Stimulated activated CD8-positive, alpha-beta memory T cell treated with anti-CD3 and anti-CD28 coated beads, Interleukin-15, amount 100 ng/mL, for 24 hours (primary cell): ENCODE measurements at regions not wholly inside any gene's neighbourhood (a gene's known extent, or its start where the extent isn't known, plus 50 kb on each side); places are given as distances from the start of the nearest gene placed in this dataset.
A peak's percentile ranks its signal among the peaks of the same experiment; 100 is the strongest.
"Not testable (repeated sequence)": the region's sequence is repeated elsewhere in the genome, so short reads cannot be mapped to it uniquely, and the experiment has no call there.

Experiments used
- DNase-seq: peaks from one replicate; pipeline ENCODE4 v3.0.0-alpha.2; 2020; ENCODE audit warnings: low read depth

DNA sequence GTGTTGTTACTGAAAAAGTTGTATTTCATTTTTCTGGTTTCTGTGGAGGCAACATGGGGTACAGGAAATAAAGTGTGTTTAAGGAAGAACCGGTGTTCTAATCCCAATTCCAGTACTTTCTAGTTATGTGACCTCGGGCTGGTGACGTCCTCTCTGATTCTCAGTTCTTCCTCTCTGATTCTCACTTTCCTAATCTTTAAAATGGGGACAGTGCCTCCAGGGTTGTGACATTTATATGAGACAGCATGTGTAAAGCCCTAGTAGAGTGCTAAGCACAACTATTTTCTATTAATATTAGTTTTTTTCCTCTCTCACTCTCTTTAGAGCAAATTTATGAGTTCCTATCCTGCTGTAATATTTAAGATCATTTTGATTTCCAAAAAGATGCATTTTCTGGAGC, 50.9 kb upstream of the PTPDC1 start:
- DNase-seq, result no peak

DNA sequence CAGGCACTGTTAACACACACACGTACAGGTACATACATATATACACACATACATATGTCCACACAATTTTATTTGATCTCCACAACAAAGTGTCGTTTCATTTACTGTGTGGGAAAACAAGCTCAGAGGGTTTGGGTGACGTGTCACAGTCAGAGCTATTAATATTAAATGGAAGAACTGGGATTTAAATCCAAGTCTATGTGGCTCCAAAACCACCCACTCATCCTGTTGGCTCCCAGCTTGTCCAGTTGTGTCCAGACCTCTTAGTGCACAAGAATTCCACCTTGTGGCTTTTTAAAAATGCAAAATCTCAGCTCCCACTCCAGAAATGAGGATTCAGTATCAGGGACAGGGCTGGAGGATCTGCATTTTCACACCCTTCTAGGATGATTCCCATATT, 52.3 kb upstream of the PTPDC1 start:
- DNase-seq, result no peak

DNA sequence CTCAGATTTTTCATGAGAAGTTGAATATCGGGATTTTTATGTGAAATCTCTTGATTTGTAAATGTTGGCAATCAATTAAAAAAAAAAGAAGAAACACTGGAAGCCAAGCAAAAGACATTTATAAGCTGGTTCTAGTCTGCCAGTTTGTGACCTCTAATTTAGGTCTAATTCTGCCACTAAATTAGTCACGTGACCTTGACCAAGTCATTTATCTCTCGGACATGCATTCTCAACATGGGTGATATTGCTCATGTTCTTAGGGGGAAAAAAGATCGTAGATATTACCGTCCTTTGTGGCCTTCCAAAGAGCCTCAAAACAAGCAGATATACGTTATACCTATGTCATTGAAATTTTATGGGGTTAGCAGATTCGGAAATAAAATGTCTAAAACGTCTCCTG, 52.9 kb upstream of the PTPDC1 start:
- no peak for DNase-seq

GRCh38 chr9:94030318-94031179, 53.7 kb upstream of the PTPDC1 start:
- peak; percentile 59 for DNase-seq

DNA sequence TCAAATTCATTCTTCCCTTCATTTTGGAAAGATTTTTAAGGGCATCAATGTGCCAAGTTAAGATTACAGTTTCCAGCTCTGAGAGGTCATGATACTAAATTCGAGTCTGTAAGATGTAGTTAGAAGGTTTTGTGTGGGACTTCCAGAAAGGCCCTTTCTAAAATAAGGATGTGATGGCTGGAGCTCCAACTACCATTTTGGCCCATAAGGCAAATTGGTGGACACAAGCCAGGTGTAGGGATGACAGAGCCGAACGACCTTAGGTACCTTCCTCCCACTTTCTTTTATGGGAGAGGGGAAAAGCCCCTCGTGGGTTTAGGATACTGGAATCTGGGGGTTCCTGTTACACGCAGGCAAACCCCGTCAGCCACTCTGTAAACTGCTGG, 54.3 kb upstream of the PTPDC1 start:
- DNase-seq, result no peak

DNA sequence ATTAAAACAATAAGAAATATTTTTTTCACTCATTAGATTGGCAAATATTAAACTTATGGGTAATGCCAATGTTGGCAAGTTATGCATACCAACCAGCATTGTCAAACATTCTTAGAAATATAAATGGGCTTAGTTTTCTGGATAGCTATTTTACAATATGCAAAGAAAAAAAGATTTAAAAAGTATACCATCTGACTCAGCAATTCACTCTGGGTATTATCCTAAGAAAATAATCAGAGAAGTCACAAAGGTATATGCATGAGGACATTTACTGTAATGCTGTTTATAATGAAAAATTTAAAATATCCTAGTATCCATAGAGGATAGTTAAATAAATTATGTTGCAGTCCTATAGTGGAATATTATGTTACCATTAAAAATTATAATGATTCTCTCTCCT, 57.4 kb upstream of the PTPDC1 start:
- DNase-seq, result no peak

- DNase-seq, result not testable (repeated sequence)
Measured at GRCh38 chr9:94022476-94022875, 61.8 kb upstream of the PTPDC1 start.

GRCh38 chr9:94020836-94021235, 63.4 kb upstream of the PTPDC1 start:
- DNase-seq, result not testable (repeated sequence)

GRCh38 chr9:94018628-94019027, 63.5 kb upstream of the BARX1 start:
- DNase-seq, result no peak

GRCh38 chr9:94017939-94018531, 62.9 kb upstream of the BARX1 start:
- no peak for DNase-seq

- DNase-seq, result no peak
Measured at GRCh38 chr9:94016744-94017143, 61.6 kb upstream of the BARX1 start.

- DNase-seq, result no peak
Measured at GRCh38 chr9:94014920-94015319, 59.8 kb upstream of the BARX1 start.

GRCh38 chr9:94014066-94014654, 59.0 kb upstream of the BARX1 start:
- no peak for DNase-seq

DNA sequence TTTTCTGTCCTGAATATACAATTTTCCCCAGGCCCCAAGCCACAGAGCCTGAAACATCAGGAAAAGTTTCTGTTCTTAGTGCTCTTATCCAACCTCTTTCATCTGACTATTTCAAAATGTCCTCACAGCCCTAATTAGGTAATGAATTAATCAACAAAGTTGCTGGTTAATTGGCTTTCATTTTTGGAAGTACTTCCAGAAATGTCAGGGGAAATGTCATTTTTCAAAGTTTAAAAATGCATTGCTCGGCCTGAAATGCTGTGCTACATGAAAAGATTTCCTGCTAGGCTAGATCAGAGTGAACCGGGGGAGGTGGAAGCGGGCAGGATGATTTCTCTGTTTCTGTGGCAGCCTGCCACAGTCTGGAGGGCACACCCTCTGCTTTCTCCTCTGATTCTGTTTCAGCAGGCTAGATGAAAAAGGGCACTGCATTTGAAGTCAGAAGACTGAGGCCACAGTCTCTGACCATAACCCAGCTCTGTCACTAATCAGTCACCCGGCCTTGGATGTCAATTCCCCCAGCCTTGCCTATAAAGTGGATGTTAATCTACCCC, 55.9 kb upstream of the BARX1 start:
- DNase-seq, result no peak

DNA sequence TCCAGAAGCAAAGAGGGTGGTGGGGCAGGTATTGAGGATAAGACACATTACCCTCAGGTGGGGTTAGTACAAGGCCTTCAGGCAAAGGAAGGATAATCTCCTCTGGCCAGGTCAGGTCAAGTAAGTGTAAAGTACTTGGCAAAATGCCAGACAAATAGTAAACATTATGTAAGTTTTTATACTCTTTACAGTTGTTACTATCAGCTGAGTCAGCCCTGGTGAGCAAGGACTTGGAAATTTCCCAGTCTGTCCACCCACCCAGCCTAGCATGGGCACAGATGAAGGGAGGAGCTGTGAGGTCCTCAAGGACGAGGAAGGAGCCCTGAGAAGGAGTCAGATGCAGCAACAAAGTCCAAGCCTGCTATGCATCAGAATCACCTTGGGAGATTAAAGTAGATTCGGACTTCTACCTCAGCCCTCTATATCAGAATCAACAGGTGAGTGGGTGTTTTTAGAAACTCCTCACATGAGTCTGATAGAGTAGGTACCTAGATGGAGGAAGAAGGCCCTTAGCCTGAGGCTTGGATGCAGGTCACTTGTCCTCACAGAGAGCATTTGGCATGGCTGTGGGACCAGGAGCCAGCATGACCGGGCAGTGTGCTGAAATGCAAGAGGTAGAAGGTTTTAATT, 50.2 kb upstream of the BARX1 start:
- DNase-seq, result no peak
